OCI-LY3 (cell line): ENCODE measurements at regions not wholly inside any gene's neighbourhood (a gene's known extent, or its start where the extent isn't known, plus 50 kb on each side); places are given as distances from the start of the nearest gene placed in this dataset.

ENCODE experiments used
- H2AFZ ChIP-seq: fragments of 200-600, 300-600 bp; shearing (Covaris generic); 2 replicates; pipeline ENCODE4 v1.6.0; 2014; ENCODE audit warnings: antibody characterized with exemption, low read depth, low read length
- H3K27ac ChIP-seq: fragments of 200-600, 300-600 bp; sonication (generic); 2 replicates; pipeline ENCODE4 v1.5.1; 2014; ENCODE audit warnings: mild to moderate bottlenecking, low read length, moderate library complexity, mixed read lengths
- H3K27me3 ChIP-seq: fragments of 200-600, 300-600 bp; sonication (generic); 2 replicates; pipeline ENCODE4 v1.6.1; 2014; ENCODE audit warnings: low read depth, low read length, mixed read lengths
- H3K36me3 ChIP-seq: fragments of 200-600, 300-600 bp; sonication (generic); replicated peaks from 2 replicates; pipeline ENCODE3; 2014; ENCODE audit warnings: low read depth, low read length, mixed read lengths
- H3K4me1 ChIP-seq: fragments of 300-600, 200-600 bp; sonication (generic); 2 replicates; pipeline ENCODE4 v1.6.1; 2014; ENCODE audit warnings: low read length, mixed read lengths
- H3K4me2 ChIP-seq: fragments of 200-600, 300-600 bp; sonication (generic); 2 replicates; pipeline ENCODE4 v1.6.1; 2014; ENCODE audit warnings: low read length, mixed read lengths
- H3K4me3 ChIP-seq: fragments of 300-600, 200-600 bp; sonication (generic); 2 replicates; pipeline ENCODE4 v1.5.1; 2014; ENCODE audit warnings: antibody characterized with exemption, mild to moderate bottlenecking, low read length, moderate library complexity
- H3K79me2 ChIP-seq: fragments of 300-600, 200-600 bp; shearing (Covaris generic); 2 replicates; pipeline ENCODE4 v1.6.1; 2014; ENCODE audit warnings: mild to moderate bottlenecking, low read length, mixed read lengths
- H3K9ac ChIP-seq: fragments of 300-600, 200-600 bp; shearing (Covaris generic); 2 replicates; pipeline ENCODE4 v1.6.0; 2014; ENCODE audit warnings: mild to moderate bottlenecking, low read length, moderate library complexity
- H3K9me3 ChIP-seq: fragments of 200-600, 300-600 bp; shearing (Covaris generic); 2 replicates; pipeline ENCODE4 v1.6.1; 2014; ENCODE audit warnings: low read length, mixed read lengths; ENCODE audit not compliant: insufficient read depth
- H4K20me1 ChIP-seq: fragments of 200-600, 300-600 bp; sonication (generic); 2 replicates; pipeline ENCODE4 v1.6.1; 2016; ENCODE audit warnings: low read length, mixed read lengths; ENCODE audit not compliant: insufficient read depth
- CTCF ChIP-seq: fragments of 200-600, 300-600 bp; sonication (generic); IDR thresholded peaks from 2 replicates; pipeline ENCODE4 v1.5.1; 2014; ENCODE audit warnings: antibody characterized with exemption, low read length, low read depth
- EZH2phosphoT487 ChIP-seq: fragments of 200-600 bp; shearing (Covaris generic); IDR thresholded peaks from 2 replicates; pipeline ENCODE4 v1.6.1; 2018; ENCODE audit warnings: antibody characterized with exemption, mixed run types, low read depth

GRCh38 chr6:14472986-14473337 lies 355.4 kb downstream of the CD83 start:
- Histone ChIP-seq H3K4me3 (no peak overlapping the region), H4K20me1 (no peaks in the 10 kb centered on the region), H3K9me3 (0 out of 2 replicates have a peak, but pooled peaks cover 3% of the 10 kb centered on the region), H3K27me3 (no peaks in the 10 kb centered on the region), H3K9ac (no peak overlapping the region), H3K36me3 (peaks cover 5% of the 10 kb centered on the region), H2AFZ (no peak overlapping the region), H3K79me2 (no peaks in the 10 kb centered on the region), H3K27ac (no peak overlapping the region), H3K4me2 (no peak overlapping the region), H3K4me1 (no peaks in the 10 kb centered on the region)
- TF ChIP-seq CTCF (no peak), EZH2phosphoT487 (no peak)

- H4K20me1 ChIP-seq = no peaks in the 10 kb centered on the region
- no peak overlapping the region for H3K27ac ChIP-seq
- H3K9me3 ChIP-seq = no peaks in the 10 kb centered on the region
- no peaks in the 10 kb centered on the region for H3K4me1 ChIP-seq
- no peak overlapping the region for H2AFZ ChIP-seq
- no peak overlapping the region for H3K4me3 ChIP-seq
- H3K9ac ChIP-seq = no peak overlapping the region
- H3K79me2 ChIP-seq = no peaks in the 10 kb centered on the region
- TF ChIP-seq CTCF (no peak), EZH2phosphoT487 (no peak)
- H3K36me3 ChIP-seq = no peaks in the 10 kb centered on the region
- no peaks in the 10 kb centered on the region for H3K27me3 ChIP-seq
- H3K4me2 ChIP-seq = no peak overlapping the region
These were observed 357.2 kb downstream of the CD83 start for GRCh38 chr6:14474816-14475215.

- Histone ChIP-seq H3K27me3 (no peaks in the 10 kb centered on the region), H2AFZ (no peak overlapping the region), H3K79me2 (no peaks in the 10 kb centered on the region), H3K36me3 (no peaks in the 10 kb centered on the region), H3K27ac (no peak overlapping the region), H3K9me3 (no peaks in the 10 kb centered on the region), H3K4me1 (no peaks in the 10 kb centered on the region), H3K9ac (no peak overlapping the region), H3K4me3 (no peak overlapping the region), H3K4me2 (no peak overlapping the region), H4K20me1 (no peaks in the 10 kb centered on the region)
- no peak for TF ChIP-seq EZH2phosphoT487
- no peak for TF ChIP-seq CTCF
These were observed 357.7 kb downstream of the CD83 start for GRCh38 chr6:14475306-14475705.

GRCh38 chr6:14476793-14477531 lies 359.4 kb downstream of the CD83 start:
- no peak overlapping the region for H2AFZ ChIP-seq
- no peak overlapping the region for H3K4me3 ChIP-seq
- H4K20me1 ChIP-seq = no peaks in the 10 kb centered on the region
- no peaks in the 10 kb centered on the region for H3K4me1 ChIP-seq
- H3K4me2 ChIP-seq = no peak overlapping the region
- H3K79me2 ChIP-seq = no peaks in the 10 kb centered on the region
- H3K36me3 ChIP-seq = no peaks in the 10 kb centered on the region
- no peaks in the 10 kb centered on the region for H3K27me3 ChIP-seq
- no peak overlapping the region for H3K27ac ChIP-seq
- no peak for TF ChIP-seq CTCF
- no peak for TF ChIP-seq EZH2phosphoT487
- H3K9ac ChIP-seq = no peak overlapping the region
- no peaks in the 10 kb centered on the region for H3K9me3 ChIP-seq
